ENCODE measurements at regions not wholly inside any gene's neighbourhood (a gene's known extent, or its start where the extent isn't known, plus 50 kb on each side); places are given as distances from the start of the nearest gene placed in this dataset.

DNA sequence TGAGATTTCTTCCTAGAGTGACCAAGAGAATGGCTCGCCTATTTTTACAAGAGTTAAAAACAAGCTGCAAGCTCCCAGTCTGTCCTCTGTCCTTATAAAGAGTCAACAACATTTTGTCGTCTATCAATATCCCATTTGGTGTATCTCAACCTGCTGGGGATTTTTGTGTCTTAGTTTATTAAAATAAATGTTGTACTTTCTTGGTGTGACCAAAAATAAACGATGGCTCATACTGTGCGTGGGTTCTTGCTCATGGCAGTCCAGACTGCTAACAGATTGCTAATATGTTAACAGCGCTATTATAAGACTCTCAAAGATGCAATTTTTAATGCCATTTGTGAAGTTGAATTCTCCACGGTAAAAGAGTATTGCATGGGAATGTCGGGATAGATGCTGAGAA, 569.9 kb downstream of the GABRG2 start:
- Histone ChIP-seq H3K36me3 (no peaks in the 10 kb centered on the region), H3K27ac (replicated peaks in 1 of 4) (no peak overlapping the region), H3K4me3 (no peak overlapping the region), H3K27me3 (no peaks in the 10 kb centered on the region), H3K4me1 (no peaks in the 10 kb centered on the region), H3K9me3 (peaks cover 0 to 23% (median 18%) of the 10 kb centered on the region in 4 donors)
- WGBS = 78% methylated on average over 7 of the region's 7 CpGs
- DNase-seq (ENCODE audit: extremely low spot score) = no peak
- TF ChIP-seq POLR2AphosphoS5 (IDR thresholded peaks at IDR 0.05) (no peak), POLR2A (IDR thresholded peaks at IDR 0.05; ENCODE audit: low read depth) (no peak), EP300 (IDR thresholded peaks at IDR 0.05) (no peak)
- TF ChIP-seq, protein P1, sequence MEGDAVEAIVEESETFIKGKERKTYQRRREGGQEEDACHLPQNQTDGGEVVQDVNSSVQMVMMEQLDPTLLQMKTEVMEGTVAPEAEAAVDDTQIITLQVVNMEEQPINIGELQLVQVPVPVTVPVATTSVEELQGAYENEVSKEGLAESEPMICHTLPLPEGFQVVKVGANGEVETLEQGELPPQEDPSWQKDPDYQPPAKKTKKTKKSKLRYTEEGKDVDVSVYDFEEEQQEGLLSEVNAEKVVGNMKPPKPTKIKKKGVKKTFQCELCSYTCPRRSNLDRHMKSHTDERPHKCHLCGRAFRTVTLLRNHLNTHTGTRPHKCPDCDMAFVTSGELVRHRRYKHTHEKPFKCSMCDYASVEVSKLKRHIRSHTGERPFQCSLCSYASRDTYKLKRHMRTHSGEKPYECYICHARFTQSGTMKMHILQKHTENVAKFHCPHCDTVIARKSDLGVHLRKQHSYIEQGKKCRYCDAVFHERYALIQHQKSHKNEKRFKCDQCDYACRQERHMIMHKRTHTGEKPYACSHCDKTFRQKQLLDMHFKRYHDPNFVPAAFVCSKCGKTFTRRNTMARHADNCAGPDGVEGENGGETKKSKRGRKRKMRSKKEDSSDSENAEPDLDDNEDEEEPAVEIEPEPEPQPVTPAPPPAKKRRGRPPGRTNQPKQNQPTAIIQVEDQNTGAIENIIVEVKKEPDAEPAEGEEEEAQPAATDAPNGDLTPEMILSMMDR (IDR thresholded peaks at IDR 0.05) = no peak
- intact Hi-C loops (cut with DNase I) = no loop called here

DNA sequence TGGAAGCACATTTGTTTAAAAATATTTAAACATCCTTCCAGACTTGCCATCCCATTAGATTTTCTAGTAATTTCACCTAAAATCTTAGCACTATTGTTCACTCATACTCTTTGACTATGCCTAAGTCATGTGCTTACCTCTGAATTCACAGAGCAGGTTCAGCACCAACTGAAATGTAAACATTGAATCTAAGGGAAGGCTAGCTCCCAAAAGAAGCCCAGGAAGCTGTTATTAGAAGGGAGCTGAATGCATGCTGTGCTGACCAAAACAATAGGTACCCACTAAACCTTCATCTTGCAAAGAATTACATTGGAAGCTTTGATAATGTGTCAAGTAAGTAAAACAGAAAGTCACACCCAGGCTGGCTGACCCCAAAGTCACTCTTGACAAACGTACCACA, 571.3 kb downstream of the GABRG2 start:
- H3K36me3 ChIP-seq = no peaks in the 10 kb centered on the region
- H3K27me3 ChIP-seq = no peaks in the 10 kb centered on the region
- no peak overlapping the region for H3K27ac ChIP-seq (replicated peaks in 1 of 4)
- intact Hi-C loops (cut with DNase I) = no loop called here
- DNase-seq (ENCODE audit: extremely low spot score) = no peak
- TF ChIP-seq EP300 (IDR thresholded peaks at IDR 0.05) = no peak
- TF ChIP-seq POLR2AphosphoS5 (IDR thresholded peaks at IDR 0.05) = no peak
- TF ChIP-seq, protein P1 (IDR thresholded peaks at IDR 0.05) = no peak
- TF ChIP-seq POLR2A (IDR thresholded peaks at IDR 0.05; ENCODE audit: low read depth) = no peak
- WGBS = 15% methylated on average over 1 of the region's 1 CpG
- no peak overlapping the region for H3K4me3 ChIP-seq
- peaks cover 0 to 14% (median 11%) of the 10 kb centered on the region in 4 donors for H3K9me3 ChIP-seq
- H3K4me1 ChIP-seq = no peaks in the 10 kb centered on the region

DNA sequence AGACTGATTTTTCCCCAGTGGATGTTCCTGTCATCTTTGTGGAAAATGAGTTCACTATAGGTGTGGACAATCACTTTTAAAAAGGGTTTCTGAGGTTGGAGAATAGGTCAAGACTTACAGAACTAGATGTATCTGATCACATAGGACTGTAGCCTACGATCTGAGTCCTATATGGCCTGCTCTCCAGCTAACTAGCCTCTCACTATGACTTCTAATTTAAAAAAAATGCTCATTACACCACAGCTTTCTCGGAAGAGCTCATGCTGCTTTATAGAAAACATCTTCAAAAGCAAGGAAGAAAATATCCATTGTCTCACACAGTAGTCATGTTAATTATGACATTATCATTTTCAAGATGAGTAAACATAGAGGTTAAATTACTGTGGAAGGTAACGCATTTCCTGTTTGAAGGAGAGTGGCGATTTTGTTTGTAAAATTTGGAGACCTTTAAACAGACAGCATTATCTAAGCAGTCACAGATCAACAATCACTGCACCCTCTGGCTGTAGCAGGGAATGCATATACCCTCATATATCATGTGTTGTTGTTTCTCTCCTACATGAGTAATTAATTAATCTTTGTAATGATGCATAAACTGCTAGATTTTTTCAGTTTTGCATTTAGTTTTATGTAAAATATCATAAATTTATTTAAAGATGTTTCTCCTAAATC, 573.7 kb downstream of the GABRG2 start:
- H3K4me1 ChIP-seq = no peaks in the 10 kb centered on the region
- no peak overlapping the region for H3K27ac ChIP-seq (replicated peaks in 1 of 4)
- no peak for DNase-seq (ENCODE audit: extremely low spot score)
- H3K36me3 ChIP-seq = no peaks in the 10 kb centered on the region
- no peak for TF ChIP-seq POLR2A (IDR thresholded peaks at IDR 0.05; ENCODE audit: low read depth)
- no peak for TF ChIP-seq POLR2AphosphoS5 (IDR thresholded peaks at IDR 0.05)
- TF ChIP-seq, protein P1 (IDR thresholded peaks at IDR 0.05) = no peak
- TF ChIP-seq EP300 (IDR thresholded peaks at IDR 0.05) = no peak
- no peaks in the 10 kb centered on the region for H3K9me3 ChIP-seq
- 53% methylated on average over 4 of the region's 4 CpGs for WGBS
- no peaks in the 10 kb centered on the region for H3K27me3 ChIP-seq
- H3K4me3 ChIP-seq = no peak overlapping the region
- intact Hi-C loops (cut with DNase I) = no loop called here

DNA sequence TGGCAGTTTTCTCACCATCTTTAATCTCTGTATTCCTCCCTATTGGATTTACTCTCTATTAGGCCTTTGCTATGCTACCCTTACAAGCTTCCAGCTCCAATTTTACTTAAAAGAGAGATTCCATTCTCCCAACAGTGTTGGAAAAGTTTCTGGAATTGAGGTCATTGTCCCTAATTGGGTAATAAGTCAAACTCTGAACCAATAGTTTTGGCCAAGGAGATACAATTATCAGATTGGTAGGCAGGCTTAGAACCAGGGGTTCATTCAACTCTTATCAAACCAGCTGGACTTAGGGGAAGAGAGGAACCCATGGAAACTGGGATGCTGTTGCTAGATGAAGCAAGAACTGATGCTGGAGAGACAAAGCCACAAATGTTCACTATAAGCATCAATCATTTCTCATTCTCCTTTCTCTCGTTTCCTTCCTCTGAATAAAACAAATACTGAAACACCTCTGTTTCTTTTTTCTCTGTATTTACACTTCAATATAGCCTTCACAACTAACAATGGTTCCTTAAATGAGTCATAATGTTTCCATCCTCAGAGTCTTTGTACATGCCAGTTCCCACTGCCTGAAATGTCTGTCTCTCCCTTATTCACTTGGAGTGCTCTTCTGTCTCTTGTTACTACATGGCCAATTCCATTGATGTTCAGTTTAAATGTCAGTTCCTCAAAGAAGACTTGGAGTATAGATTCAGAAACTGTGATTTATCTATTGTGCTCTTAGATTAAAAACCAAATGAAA, 587.3 kb downstream of the GABRG2 start:
- no peak overlapping the region for H3K4me3 ChIP-seq
- H3K9me3 ChIP-seq = peaks cover 0 to 13% (median 4%) of the 10 kb centered on the region in 4 donors
- H3K27ac ChIP-seq (replicated peaks in 1 of 4) = no peak overlapping the region
- DNase-seq (ENCODE audit: extremely low spot score) = no peak
- no peaks in the 10 kb centered on the region for H3K27me3 ChIP-seq
- H3K36me3 ChIP-seq = no peaks in the 10 kb centered on the region
- intact Hi-C loops (cut with DNase I) = no loop called here
- H3K4me1 ChIP-seq = no peaks in the 10 kb centered on the region
- WGBS = 68% methylated on average over 1 of the region's 1 CpG
- TF ChIP-seq POLR2A (IDR thresholded peaks at IDR 0.05; ENCODE audit: low read depth) = no peak
- TF ChIP-seq EP300 (IDR thresholded peaks at IDR 0.05) = no peak
- TF ChIP-seq, protein P1 (IDR thresholded peaks at IDR 0.05) = no peak
- TF ChIP-seq POLR2AphosphoS5 (IDR thresholded peaks at IDR 0.05) = no peak
